GM12878 (cell line): ENCODE measurements at regions not wholly inside any gene's neighbourhood (a gene's known extent, or its start where the extent isn't known, plus 50 kb on each side); places are given as distances from the start of the nearest gene placed in this dataset.

Experiments used
- ATAC-seq: fragments of 200-7000 bp; cut with Tn5 transposase; 3 replicates; pipeline ENCODE4 v1.9.1; 2020; ENCODE audit warnings: mild to moderate bottlenecking, moderate library complexity
- BruUV-seq: library from RNA; stranded (reverse); fragments of 400-500 nt; replicated peaks from 2 replicates; lab custom pipeline; 2021; lab: Mats Ljungman, UMichigan
- CTCF ChIA-PET: fragments of 300-600 bp; sonication (Branson Sonifier 250); formaldehyde crosslinking; extraction: SDS; loops from one replicate; lab custom pipeline; 2021; ENCODE audit warnings: inconsistent platforms; lab: Yijun Ruan, JAX
- POLR2A ChIA-PET: fragments of 350-600 bp; formaldehyde crosslinking; extraction: SDS; loops from one replicate; lab custom pipeline; 2021; ENCODE audit warnings: inconsistent platforms; lab: Charles Lee
- RAD21 ChIA-PET: fragments of 300-600 bp; sonication (Branson Sonifier 250); formaldehyde crosslinking; loops from one replicate; lab custom pipeline; 2023; ENCODE audit warnings: antibody characterized with exemption; ENCODE audit not compliant: unreplicated experiment; lab: Charles Lee
- SMC1A ChIA-PET: fragments of 300-600 bp; sonication (Branson Sonifier 250); formaldehyde crosslinking; loops from one replicate; lab custom pipeline; 2023; ENCODE audit not compliant: unreplicated experiment, uncharacterized antibody; lab: Charles Lee
- DNase-seq: peaks from one replicate; pipeline ENCODE4 v3.0.0-alpha.2; 2011; ENCODE audit warnings: low read depth, low spot score
- FAIRE-seq: peaks from 3 replicates; lab custom pipeline; 2011; peaks lifted over from hg19 to GRCh38; lab: Jason Lieb, UNC
- H2AFZ ChIP-seq: 2 replicates; pipeline ENCODE4 v1.6.0; 2011; ENCODE audit warnings: low read depth, low read length, control low read depth; ENCODE audit not compliant: control insufficient read depth
- H3K27ac ChIP-seq: 2 replicates; pipeline ENCODE4 v1.5.1; 2011; ENCODE audit warnings: control low read depth; ENCODE audit not compliant: control insufficient read depth, insufficient read depth
- H3K27me3 ChIP-seq, 2 experiments: replicated peaks in 1 of 2; 2 replicates each; pipeline versions ENCODE4 v1.6.0 to v1.6.1; 2011; ENCODE audit warnings: low read length in 1 of 2; ENCODE audit not compliant: control insufficient read depth in 2 of 2, insufficient read depth in 2 of 2
- H3K36me3 ChIP-seq, 2 experiments: 2 replicates each; pipeline ENCODE4 v1.5.1; 2011; ENCODE audit warnings: low read length in 1 of 2; ENCODE audit not compliant: control insufficient read depth in 2 of 2, insufficient read depth in 2 of 2
- H3K4me1 ChIP-seq: 2 replicates; pipeline ENCODE4 v1.6.1; 2011; ENCODE audit warnings: mild to moderate bottlenecking, low read length, moderate library complexity, mixed read lengths; ENCODE audit not compliant: control insufficient read depth, insufficient read depth
- H3K4me2 ChIP-seq: 2 replicates; pipeline ENCODE4 v1.6.0; 2011; ENCODE audit warnings: control low read depth; ENCODE audit not compliant: control insufficient read depth, insufficient read depth
- H3K4me3 ChIP-seq: fragments of 200-600 bp; sonication (generic); 2 replicates; pipeline ENCODE4 v1.5.1; 2016
- H3K79me2 ChIP-seq: 2 replicates; pipeline ENCODE4 v1.6.0; 2011; ENCODE audit warnings: low read length; ENCODE audit not compliant: control insufficient read depth, insufficient read depth
- H3K9ac ChIP-seq: 2 replicates; pipeline ENCODE4 v1.8.0; 2011; ENCODE audit warnings: low read length, control low read depth, mixed read lengths; ENCODE audit not compliant: control insufficient read depth, insufficient read depth
- H3K9me3 ChIP-seq: replicated peaks from 3 replicates; pipeline ENCODE4 v1.5.1; 2011; ENCODE audit warnings: mild to moderate bottlenecking, low read length; ENCODE audit not compliant: control insufficient read depth, insufficient read depth
- H4K20me1 ChIP-seq: 2 replicates; pipeline ENCODE4 v1.6.0; 2011; ENCODE audit not compliant: control insufficient read depth, insufficient read depth
- EGR1 ChIP-seq, 2 experiments: IDR thresholded peaks; 1 replicate in 1 of 2; 2 replicates in 1 of 2; pipeline ENCODE4 v1.6.1; 2011 to 2012; ENCODE audit warnings: low read depth in 2 of 2, low read length in 2 of 2, borderline replicate concordance in 1 of 2, mild to moderate bottlenecking in 1 of 2, moderate library complexity in 1 of 2
- ETV6 ChIP-seq, 2 experiments: fragments of 450-650 bp in 1 of 2; IDR thresholded peaks in 1 of 2; conservative IDR thresholded peaks in 1 of 2; 2 replicates each; pipeline ENCODE4 v1.6.1; 2014; ENCODE audit warnings: antibody characterized with exemption in 1 of 2, borderline replicate concordance in 1 of 2, low read depth in 1 of 2, mild to moderate bottlenecking in 1 of 2, moderate library complexity in 1 of 2
- HDAC2 ChIP-seq: fragments of 200-600 bp; sonication (generic); IDR thresholded peaks from 2 replicates; pipeline ENCODE4 v1.6.1; 2017
- IKZF2 ChIP-seq, 2 experiments: fragments of 450-650 bp; IDR thresholded peaks; 2 replicates each; pipeline ENCODE4 v1.6.1; 2017; ENCODE audit warnings: mild to moderate bottlenecking in 2 of 2, moderate library complexity in 2 of 2
- MXI1 ChIP-seq: fragments of 150-350 bp; IDR thresholded peaks from 2 replicates; pipeline ENCODE4 v1.6.1; 2011; ENCODE audit warnings: low read depth, mild to moderate bottlenecking, inconsistent platforms, low read length, improper control_type of control experiment
- POLR2AphosphoS2 ChIP-seq: IDR thresholded peaks from 2 replicates; pipeline ENCODE4 v1.6.1; 2011; ENCODE audit warnings: low read depth, mild to moderate bottlenecking, low read length, improper control_type of control experiment, moderate library complexity
- RB1 ChIP-seq: fragments of 450-650 bp; formaldehyde crosslinking; IDR thresholded peaks from 2 replicates; pipeline ENCODE4 v1.6.1; 2017; ENCODE audit warnings: mild to moderate bottlenecking, borderline replicate concordance
- TAF1 ChIP-seq: IDR thresholded peaks from 2 replicates; pipeline ENCODE4 v1.6.1; 2011; ENCODE audit warnings: mild to moderate bottlenecking, low read depth, low read length, borderline replicate concordance
- TBL1XR1 ChIP-seq: IDR thresholded peaks from 2 replicates; pipeline ENCODE4 v1.6.1; 2012; ENCODE audit warnings: low read depth, low read length, improper control_type of control experiment
- WGBS: methylation state at CpG from one replicate; pipeline ENCODE4 v1.1.6; 2016; ENCODE audit warnings: low lambda C conversion rate; ENCODE audit not compliant: insufficient replicate concordance, insufficient coverage; ENCODE audit errors: missing lambda C conversion rate; 5-methylcytosine and 5-hydroxymethylcytosine counted together
- in situ Hi-C: fragments of 300-500 bp; cut with MboI; formaldehyde crosslinking; loops from 9 replicates; pipeline ENCODE4 v1.14.3; 2018; ENCODE audit warnings: mixed read lengths
- intact Hi-C: fragments of 100-400 bp; cut with micrococcal nuclease; formaldehyde crosslinking; loops from one replicate; pipeline ENCODE4 v1.14.2; 2022; ENCODE audit not compliant: unreplicated experiment
- TF ChIP-seq, protein P1 (sequence below): fragments of 450-650 bp; formaldehyde crosslinking; IDR thresholded peaks from 2 replicates; pipeline ENCODE4 v1.4.0; 2020; ENCODE audit warnings: mild to moderate bottlenecking, moderate library complexity

DNA sequence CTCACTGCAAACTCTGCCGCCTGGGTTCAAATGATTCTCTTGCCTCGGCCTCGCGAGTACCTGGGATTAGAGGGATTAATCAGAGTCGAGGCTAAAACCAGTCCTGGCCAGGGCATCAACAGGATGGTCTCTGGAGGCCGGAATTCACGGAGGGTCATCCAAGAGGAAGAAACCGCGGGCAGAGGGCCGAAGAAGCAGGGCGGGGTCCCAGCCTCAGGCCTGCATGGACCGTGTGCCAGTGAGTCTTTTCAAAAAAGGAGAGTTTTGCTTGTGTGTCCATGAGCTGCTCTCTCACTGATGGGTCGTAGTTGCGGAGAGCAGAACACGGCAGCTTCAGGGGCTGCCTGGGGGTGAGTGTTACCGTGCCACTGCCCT lies 295.1 kb upstream of the ZNF337 start:
- ChIA-PET SMC1A (no interaction called here), CTCF (no interaction called here), POLR2A (no interaction called here), RAD21 (no interaction called here)
- no peak for DNase-seq
- intact Hi-C loops: no loop called here
- Histone ChIP-seq H3K27ac (no peak overlapping the region), H3K9me3 (no peaks in the 10 kb centered on the region), H3K9ac (no peak overlapping the region), H3K79me2 (no peaks in the 10 kb centered on the region), H3K4me1 (no peaks in the 10 kb centered on the region; the same call in 1 of the 2 replicates), H4K20me1 (no peaks in the 10 kb centered on the region), H3K27me3 (no peaks in the 10 kb centered on the region), H2AFZ (no peak overlapping the region), H3K4me3 (no peak overlapping the region), H3K36me3 (no peaks in the 10 kb centered on the region), H3K4me2 (no peak overlapping the region)
- TF ChIP-seq TAF1 (no peak), MXI1 (no peak), RB1 (no peak), HDAC2 (no peak), EGR1 (IDR thresholded peaks at IDR 0.05; ENCODE audit: borderline replicate concordance in 1 of 2, low read depth in 2 of 2, low read length in 2 of 2) (no peak), POLR2AphosphoS2 (no peak), ETV6 (conservative IDR thresholded peaks at IDR 0.05 in 1 of 2, IDR thresholded peaks at IDR 0.05 in 1 of 2; ENCODE audit: borderline replicate concordance in 1 of 2, low read depth in 1 of 2) (no peak), IKZF2 (IDR thresholded peaks at IDR 0.05) (no peak), TBL1XR1 (no peak)
- TF ChIP-seq, protein P1, sequence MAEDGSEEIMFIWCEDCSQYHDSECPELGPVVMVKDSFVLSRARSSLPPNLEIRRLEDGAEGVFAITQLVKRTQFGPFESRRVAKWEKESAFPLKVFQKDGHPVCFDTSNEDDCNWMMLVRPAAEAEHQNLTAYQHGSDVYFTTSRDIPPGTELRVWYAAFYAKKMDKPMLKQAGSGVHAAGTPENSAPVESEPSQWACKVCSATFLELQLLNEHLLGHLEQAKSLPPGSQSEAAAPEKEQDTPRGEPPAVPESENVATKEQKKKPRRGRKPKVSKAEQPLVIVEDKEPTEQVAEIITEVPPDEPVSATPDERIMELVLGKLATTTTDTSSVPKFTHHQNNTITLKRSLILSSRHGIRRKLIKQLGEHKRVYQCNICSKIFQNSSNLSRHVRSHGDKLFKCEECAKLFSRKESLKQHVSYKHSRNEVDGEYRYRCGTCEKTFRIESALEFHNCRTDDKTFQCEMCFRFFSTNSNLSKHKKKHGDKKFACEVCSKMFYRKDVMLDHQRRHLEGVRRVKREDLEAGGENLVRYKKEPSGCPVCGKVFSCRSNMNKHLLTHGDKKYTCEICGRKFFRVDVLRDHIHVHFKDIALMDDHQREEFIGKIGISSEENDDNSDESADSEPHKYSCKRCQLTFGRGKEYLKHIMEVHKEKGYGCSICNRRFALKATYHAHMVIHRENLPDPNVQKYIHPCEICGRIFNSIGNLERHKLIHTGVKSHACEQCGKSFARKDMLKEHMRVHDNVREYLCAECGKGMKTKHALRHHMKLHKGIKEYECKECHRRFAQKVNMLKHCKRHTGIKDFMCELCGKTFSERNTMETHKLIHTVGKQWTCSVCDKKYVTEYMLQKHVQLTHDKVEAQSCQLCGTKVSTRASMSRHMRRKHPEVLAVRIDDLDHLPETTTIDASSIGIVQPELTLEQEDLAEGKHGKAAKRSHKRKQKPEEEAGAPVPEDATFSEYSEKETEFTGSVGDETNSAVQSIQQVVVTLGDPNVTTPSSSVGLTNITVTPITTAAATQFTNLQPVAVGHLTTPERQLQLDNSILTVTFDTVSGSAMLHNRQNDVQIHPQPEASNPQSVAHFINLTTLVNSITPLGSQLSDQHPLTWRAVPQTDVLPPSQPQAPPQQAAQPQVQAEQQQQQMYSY (CRISPR knock-in tag): no peak
- no peak for FAIRE-seq
- ATAC-seq: no peak
- 83% methylated on average over 16 of the region's 16 CpGs for WGBS
- in situ Hi-C loops: loop anchor here (25.0 kb wide), 1 partner anchor 171 kb away; no protein-coding TSS in a partner anchor
- BruUV-seq: no TSS peak
